ENCODE measurements at regions not wholly inside any gene's neighbourhood (a gene's known extent, or its start where the extent isn't known, plus 50 kb on each side); places are given as distances from the start of the nearest gene placed in this dataset.
"Not testable (repeated sequence)": the region's sequence is repeated elsewhere in the genome, so short reads cannot be mapped to it uniquely, and the experiment has no call there.

GRCh38 chr2:59171019-59171418 lies 929.9 kb upstream of the FANCL start:
- DNase-seq (ENCODE audit: low read depth in 1 of 2, low spot score in 1 of 2): no peak
- Histone ChIP-seq H3K27me3 (ENCODE audit: insufficient read depth, poor library complexity, severe bottlenecking) (no peaks in the 10 kb centered on the region), H3K27ac (replicated peaks) (no peak overlapping the region), H3K4me3 (replicated peaks; ENCODE audit: insufficient read depth, low read length) (no peak overlapping the region)
- no peak for TF ChIP-seq GABPA (IDR thresholded peaks at IDR 0.05; ENCODE audit: low read depth)
- no peak for TF ChIP-seq SPI1 (IDR thresholded peaks at IDR 0.05; ENCODE audit: borderline replicate concordance, low read depth)
- TF ChIP-seq POLR2AphosphoS5 (IDR thresholded peaks at IDR 0.05; ENCODE audit: low read depth): no peak
- no peak for TF ChIP-seq CTCF (IDR thresholded peaks at IDR 0.05; ENCODE audit: insufficient read depth, low read length)
- TF ChIP-seq REST (IDR thresholded peaks at IDR 0.05; ENCODE audit: insufficient replicate concordance, low read depth): no peak

- no peak overlapping the region for H3K4me3 ChIP-seq (replicated peaks; ENCODE audit: insufficient read depth, low read length)
- no peak for DNase-seq (ENCODE audit: low read depth in 1 of 2, low spot score in 1 of 2)
- TF ChIP-seq GABPA (IDR thresholded peaks at IDR 0.05; ENCODE audit: low read depth) (no peak), POLR2AphosphoS5 (IDR thresholded peaks at IDR 0.05; ENCODE audit: low read depth) (no peak), SPI1 (IDR thresholded peaks at IDR 0.05; ENCODE audit: borderline replicate concordance, low read depth) (no peak), REST (IDR thresholded peaks at IDR 0.05; ENCODE audit: insufficient replicate concordance, low read depth) (no peak), CTCF (IDR thresholded peaks at IDR 0.05; ENCODE audit: insufficient read depth, low read length) (no peak)
- H3K27ac ChIP-seq (replicated peaks): no peak overlapping the region
- H3K27me3 ChIP-seq (ENCODE audit: insufficient read depth, poor library complexity, severe bottlenecking): no peaks in the 10 kb centered on the region
These were observed 927.6 kb upstream of the FANCL start for GRCh38 chr2:59168766-59169165.

GRCh38 chr2:59167514-59167913 lies 926.4 kb upstream of the FANCL start:
- Histone ChIP-seq H3K27ac (replicated peaks) (no peak overlapping the region), H3K27me3 (ENCODE audit: insufficient read depth, poor library complexity, severe bottlenecking) (no peaks in the 10 kb centered on the region), H3K4me3 (replicated peaks; ENCODE audit: insufficient read depth, low read length) (no peak overlapping the region)
- TF ChIP-seq POLR2AphosphoS5 (IDR thresholded peaks at IDR 0.05; ENCODE audit: low read depth) (no peak), CTCF (IDR thresholded peaks at IDR 0.05; ENCODE audit: insufficient read depth, low read length) (no peak), REST (IDR thresholded peaks at IDR 0.05; ENCODE audit: insufficient replicate concordance, low read depth) (no peak), GABPA (IDR thresholded peaks at IDR 0.05; ENCODE audit: low read depth) (no peak), SPI1 (IDR thresholded peaks at IDR 0.05; ENCODE audit: borderline replicate concordance, low read depth) (no peak)
- DNase-seq (ENCODE audit: low read depth in 1 of 2, low spot score in 1 of 2): no peak

- not testable (repeated sequence) for DNase-seq (ENCODE audit: low read depth in 1 of 2, low spot score in 1 of 2); H3K27me3 ChIP-seq (ENCODE audit: insufficient read depth, poor library complexity, severe bottlenecking); H3K27ac ChIP-seq (replicated peaks); H3K4me3 ChIP-seq (replicated peaks; ENCODE audit: insufficient read depth, low read length)
These were observed 916.8 kb upstream of the FANCL start for GRCh38 chr2:59157908-59158307.

All from HL-60 (cell line).